ENCODE measurements at regions not wholly inside any gene's neighbourhood (a gene's known extent, or its start where the extent isn't known, plus 50 kb on each side); places are given as distances from the start of the nearest gene placed in this dataset.

- TF ChIP-seq CTCF (IDR thresholded peaks at IDR 0.05) (no peak), E2F1 (CRISPR knock-in tag; IDR thresholded peaks at IDR 0.05) (no peak)
Observed at GRCh38 chr12:46554460-46554859, 181.9 kb upstream of the SLC38A2 start.

Measured in WTC11 (cell line).